H1 (cell line): ENCODE measurements at regions not wholly inside any gene's neighbourhood (a gene's known extent, or its start where the extent isn't known, plus 50 kb on each side); places are given as distances from the start of the nearest gene placed in this dataset.

ENCODE experiments used
- EGR1 ChIP-seq: IDR thresholded peaks from 2 replicates; pipeline ENCODE4 v1.6.1; 2011; ENCODE audit warnings: low read depth, low read length, borderline replicate concordance
- MAX ChIP-seq: IDR thresholded peaks from 2 replicates; pipeline ENCODE4 v1.6.1; 2012; ENCODE audit warnings: inconsistent platforms
- POLR2A ChIP-seq, 2 experiments: IDR thresholded peaks; 1 replicate in 1 of 2; 2 replicates in 1 of 2; pipeline ENCODE4 v1.6.1; 2011; ENCODE audit warnings: low read depth in 2 of 2, low read length in 2 of 2, mild to moderate bottlenecking in 2 of 2; ENCODE audit errors: control extremely low read depth in 1 of 2
- RAD21 ChIP-seq, 2 experiments: IDR thresholded peaks in 1 of 2; conservative IDR thresholded peaks in 1 of 2; 2 replicates each; pipeline ENCODE4 v1.6.1; 2011; ENCODE audit warnings: low read depth in 2 of 2, low read length in 2 of 2, improper control_type of control experiment in 1 of 2, inconsistent platforms in 1 of 2, mild to moderate bottlenecking in 1 of 2, moderate library complexity in 1 of 2
- SIN3A ChIP-seq, 2 experiments: IDR thresholded peaks in 1 of 2; conservative IDR thresholded peaks in 1 of 2; 2 replicates each; pipeline ENCODE4 v1.6.1; 2011 to 2012; ENCODE audit warnings: low read length in 2 of 2, improper control_type of control experiment in 1 of 2, low read depth in 1 of 2, mild to moderate bottlenecking in 1 of 2
- TF ChIP-seq, protein P1 (sequence below), 3 experiments: IDR thresholded peaks; 1 replicate in 2 of 3; 2 replicates in 1 of 3; pipeline versions ENCODE4 v1.5.1 to v1.6.1; 2011; ENCODE audit warnings: low read length in 3 of 3, mild to moderate bottlenecking in 3 of 3, inconsistent platforms in 2 of 3, low read depth in 1 of 3, moderate library complexity in 1 of 3; ENCODE audit not compliant: insufficient read depth in 1 of 3; ENCODE audit errors: control extremely low read depth in 1 of 3

GRCh38 chr1:105072446-105072845 lies 1322.7 kb downstream of the AMY1C start:
- TF ChIP-seq SIN3A (conservative IDR thresholded peaks at IDR 0.05 in 1 of 2, IDR thresholded peaks at IDR 0.05 in 1 of 2; ENCODE audit: low read depth in 1 of 2, low read length in 2 of 2) = no peak
- no peak for TF ChIP-seq POLR2A (IDR thresholded peaks at IDR 0.05; ENCODE audit: control extremely low read depth in 1 of 2, low read depth in 2 of 2, low read length in 2 of 2)
- TF ChIP-seq RAD21 (IDR thresholded peaks at IDR 0.05 in 1 of 2, conservative IDR thresholded peaks at IDR 0.05 in 1 of 2; ENCODE audit: low read depth in 2 of 2, low read length in 2 of 2) = no peak
- TF ChIP-seq, protein P1, sequence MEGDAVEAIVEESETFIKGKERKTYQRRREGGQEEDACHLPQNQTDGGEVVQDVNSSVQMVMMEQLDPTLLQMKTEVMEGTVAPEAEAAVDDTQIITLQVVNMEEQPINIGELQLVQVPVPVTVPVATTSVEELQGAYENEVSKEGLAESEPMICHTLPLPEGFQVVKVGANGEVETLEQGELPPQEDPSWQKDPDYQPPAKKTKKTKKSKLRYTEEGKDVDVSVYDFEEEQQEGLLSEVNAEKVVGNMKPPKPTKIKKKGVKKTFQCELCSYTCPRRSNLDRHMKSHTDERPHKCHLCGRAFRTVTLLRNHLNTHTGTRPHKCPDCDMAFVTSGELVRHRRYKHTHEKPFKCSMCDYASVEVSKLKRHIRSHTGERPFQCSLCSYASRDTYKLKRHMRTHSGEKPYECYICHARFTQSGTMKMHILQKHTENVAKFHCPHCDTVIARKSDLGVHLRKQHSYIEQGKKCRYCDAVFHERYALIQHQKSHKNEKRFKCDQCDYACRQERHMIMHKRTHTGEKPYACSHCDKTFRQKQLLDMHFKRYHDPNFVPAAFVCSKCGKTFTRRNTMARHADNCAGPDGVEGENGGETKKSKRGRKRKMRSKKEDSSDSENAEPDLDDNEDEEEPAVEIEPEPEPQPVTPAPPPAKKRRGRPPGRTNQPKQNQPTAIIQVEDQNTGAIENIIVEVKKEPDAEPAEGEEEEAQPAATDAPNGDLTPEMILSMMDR (IDR thresholded peaks at IDR 0.05; ENCODE audit: control extremely low read depth in 1 of 3, insufficient read depth in 1 of 3, low read depth in 1 of 3, low read length in 3 of 3) = no peak
- TF ChIP-seq EGR1 = no peak
- TF ChIP-seq MAX = no peak
